Cardiac fibroblast (primary cell): ENCODE measurements at regions not wholly inside any gene's neighbourhood (a gene's known extent, or its start where the extent isn't known, plus 50 kb on each side); places are given as distances from the start of the nearest gene placed in this dataset.

ENCODE experiments used
- DNase-seq, 2 donors: peaks; one replicate each; pipeline versions ENCODE4 v3.0.0 to v3.0.0-alpha.2; 2010; ENCODE audit warnings: low read depth in 2 of 2
- H3K4me3 ChIP-seq, 2 donors: replicated peaks in 1 of 2; 1 replicate in 1 of 2; 2 replicates in 1 of 2; pipeline ENCODE4 v1.5.1; 2011; ENCODE audit warnings: low read depth in 2 of 2, low read length in 2 of 2, mild to moderate bottlenecking in 2 of 2, moderate library complexity in 1 of 2
- CTCF ChIP-seq: IDR thresholded peaks from one replicate; pipeline ENCODE4 v1.5.1; 2011; ENCODE audit warnings: low read depth, mild to moderate bottlenecking, low read length, inconsistent platforms

- TF ChIP-seq CTCF, result no peak
Measured at GRCh38 chr6:12608016-12608860, 108.3 kb upstream of the PHACTR1 start.

GRCh38 chr6:12608874-12609273 lies 107.7 kb upstream of the PHACTR1 start:
- DNase-seq, result no peak
- no peak overlapping the region for H3K4me3 ChIP-seq
- TF ChIP-seq CTCF, result no peak

More at GRCh38 chr6:12608016-12608860, 108.3 kb upstream of the PHACTR1 start:
- peak; percentile 31 to 55 for DNase-seq
- H3K4me3 ChIP-seq, result no peak overlapping the region

- no peak for DNase-seq
- H3K4me3 ChIP-seq, result no peak overlapping the region
- TF ChIP-seq CTCF, result no peak
Measured at GRCh38 chr6:12609751-12610150, 106.8 kb upstream of the PHACTR1 start.

GRCh38 chr6:12610862-12611261 lies 105.7 kb upstream of the PHACTR1 start:
- TF ChIP-seq CTCF, result no peak
- DNase-seq, result no peak
- H3K4me3 ChIP-seq, result no peak overlapping the region

- DNase-seq, result peak in 1 of 2 donors; percentile 36
- H3K4me3 ChIP-seq, result no peak overlapping the region
- no peak for TF ChIP-seq CTCF
Measured at GRCh38 chr6:12613811-12614210, 102.8 kb upstream of the PHACTR1 start.

GRCh38 chr6:12614456-12614855 lies 102.1 kb upstream of the PHACTR1 start:
- no peak overlapping the region for H3K4me3 ChIP-seq
- DNase-seq, result peak; percentile 36 to 41
- TF ChIP-seq CTCF, result no peak
